Hematopoietic multipotent progenitor cell treated with erythropoietin and hydrocortisone succinate and interleukin-3 and kit ligand, for 8 days (in vitro differentiated cells): ENCODE measurements at regions not wholly inside any gene's neighbourhood (a gene's known extent, or its start where the extent isn't known, plus 50 kb on each side); places are given as distances from the start of the nearest gene placed in this dataset.
"Not testable (repeated sequence)": the region's sequence is repeated elsewhere in the genome, so short reads cannot be mapped to it uniquely, and the experiment has no call there.

Experiments used
- DNase-seq: peaks from one replicate; pipeline ENCODE4 v3.0.0-alpha.2; 2015

DNA sequence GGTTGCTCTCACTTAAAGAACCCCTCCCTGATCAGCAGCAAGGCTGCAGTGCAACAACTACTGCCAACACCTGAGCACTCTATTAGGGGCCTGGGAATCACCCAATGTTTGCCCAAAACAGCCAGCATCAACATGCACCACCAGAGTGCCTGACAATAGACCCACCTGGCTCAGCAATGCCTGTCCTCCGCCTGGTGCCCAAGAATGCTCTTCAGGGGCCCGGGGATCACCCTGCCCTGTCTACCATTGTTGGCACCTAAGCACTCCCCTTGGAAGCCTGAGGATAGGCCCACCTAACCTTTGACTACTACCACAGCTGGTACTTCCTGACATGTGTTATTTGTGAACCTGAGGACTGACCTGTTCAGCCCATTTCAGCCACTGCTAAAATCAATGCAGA lies 1363.1 kb upstream of the PRR20A start:
- DNase-seq = no peak

DNA sequence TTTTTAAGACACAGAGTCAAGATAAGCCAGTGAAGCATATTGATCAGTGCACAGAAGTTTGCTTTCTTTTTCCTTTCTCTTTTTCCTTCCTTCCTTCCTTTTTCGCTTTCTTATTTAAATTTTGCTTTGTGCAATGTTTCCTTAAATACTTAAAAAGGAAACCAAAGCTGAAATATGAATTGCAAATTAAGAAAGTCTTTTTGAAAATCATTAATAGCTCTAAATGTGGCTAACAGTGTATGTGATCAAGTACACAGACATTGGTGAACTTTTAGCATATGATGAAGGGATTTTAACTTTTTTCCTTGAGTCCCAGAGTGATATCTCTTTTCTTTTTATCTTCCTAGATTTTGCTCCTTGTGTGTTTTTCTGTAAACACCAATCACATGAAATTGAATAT lies 1356.9 kb upstream of the PRR20A start:
- no peak for DNase-seq

DNA sequence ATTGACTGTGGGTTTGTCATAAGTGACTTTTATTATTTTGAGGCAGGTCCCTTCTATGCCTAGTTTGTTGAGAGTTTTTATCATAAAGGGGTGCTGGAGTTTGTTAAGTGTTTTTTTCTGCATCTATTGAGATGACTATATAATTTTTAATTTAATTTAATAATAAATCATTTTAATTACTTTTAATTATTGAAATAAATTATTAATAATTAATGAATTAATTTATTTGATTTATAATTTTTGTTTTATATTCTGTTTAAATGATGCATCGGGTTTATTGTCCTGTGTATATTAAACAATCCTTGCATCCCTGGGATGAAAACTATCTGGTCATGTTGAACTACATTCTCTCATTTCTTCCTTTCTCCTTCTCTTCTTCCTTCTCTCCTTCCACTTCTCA lies 1352.2 kb upstream of the PRR20A start:
- DNase-seq = no peak

DNA sequence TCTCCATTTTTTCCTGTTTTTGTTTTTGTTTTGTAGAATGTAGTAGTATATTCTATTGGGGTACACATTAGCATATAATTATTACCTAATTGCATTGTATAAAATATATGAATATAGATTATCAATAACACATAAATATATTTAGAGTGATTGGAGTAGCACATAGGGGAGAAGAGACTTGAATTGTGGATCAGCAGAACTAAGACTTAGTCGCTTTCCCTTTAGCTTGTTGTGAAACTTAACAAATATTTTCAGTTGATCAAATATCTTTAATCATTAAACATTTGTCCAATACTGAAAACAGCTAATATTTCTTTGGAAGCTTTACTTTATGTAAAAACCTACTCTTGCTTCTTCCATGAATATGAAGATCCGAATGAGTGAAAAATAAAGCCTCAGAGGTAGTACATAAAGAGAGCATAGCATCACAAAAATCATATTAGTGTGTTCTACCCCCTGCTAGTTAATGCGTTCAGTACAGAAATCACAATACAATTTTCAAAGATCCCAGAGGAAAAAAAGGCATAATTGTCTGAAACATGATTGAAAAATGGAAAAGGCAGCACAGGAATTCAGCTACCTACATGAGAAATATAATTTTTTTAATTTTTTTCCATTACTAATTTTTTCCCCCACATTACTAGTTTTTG lies 1348.0 kb upstream of the PRR20A start:
- no peak for DNase-seq

DNA sequence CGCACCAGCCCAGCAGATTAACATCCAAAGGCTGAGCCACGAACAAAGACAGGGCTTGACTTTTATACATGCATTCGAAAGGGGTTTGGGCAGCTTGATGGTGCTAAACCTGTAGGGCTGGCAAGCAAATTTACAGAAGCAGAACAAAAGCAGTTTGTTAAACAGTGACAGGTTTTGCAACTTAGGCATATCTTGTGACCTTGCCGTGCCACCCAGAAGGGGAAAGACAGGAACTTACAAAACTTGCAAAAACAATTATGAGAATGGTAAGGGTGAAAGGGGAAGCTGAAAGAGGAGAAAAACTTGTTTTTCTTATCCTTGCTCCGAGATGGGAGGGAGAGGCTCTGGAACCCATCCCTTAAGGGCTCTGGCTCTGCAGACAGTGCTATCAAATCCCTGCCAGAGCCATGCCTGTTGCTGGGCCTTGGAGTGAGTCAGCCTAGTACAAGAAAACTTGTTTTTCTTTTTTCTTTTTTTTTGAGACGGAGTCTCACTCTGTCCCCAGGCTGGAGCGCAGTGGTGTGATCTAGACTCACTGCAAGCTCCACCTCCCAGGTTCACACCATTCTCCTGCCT lies 1325.2 kb upstream of the PRR20A start:
- DNase-seq = no peak

DNA sequence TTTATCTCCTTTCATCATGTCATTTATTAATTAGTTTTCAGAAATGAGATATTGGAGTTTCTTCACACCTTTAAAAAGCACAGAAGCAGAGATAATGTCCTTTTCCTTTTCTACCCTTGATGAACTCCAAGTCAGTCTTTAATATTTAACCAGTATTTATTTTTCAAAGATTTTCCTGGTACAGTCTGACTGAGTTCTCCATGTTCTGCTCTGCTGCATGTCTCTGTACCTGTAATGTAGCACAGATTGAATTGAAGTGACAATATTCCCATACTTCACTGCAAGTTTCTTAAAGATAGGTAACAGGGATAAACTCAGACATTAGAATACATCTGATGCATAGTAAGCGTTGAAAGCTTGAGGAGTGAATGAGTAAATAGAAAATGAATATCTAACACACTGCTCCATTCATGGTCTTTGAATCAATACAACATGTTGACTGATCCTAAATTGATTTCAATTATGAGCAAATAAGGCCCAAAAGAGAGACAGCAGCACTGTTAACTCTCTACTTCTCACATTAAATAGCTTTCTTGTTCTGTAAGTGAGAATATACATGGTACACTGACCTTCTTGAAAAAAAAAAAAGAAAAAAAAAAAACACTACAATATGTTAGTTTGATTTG lies 1323.6 kb upstream of the PRR20A start:
- DNase-seq = no peak

DNA sequence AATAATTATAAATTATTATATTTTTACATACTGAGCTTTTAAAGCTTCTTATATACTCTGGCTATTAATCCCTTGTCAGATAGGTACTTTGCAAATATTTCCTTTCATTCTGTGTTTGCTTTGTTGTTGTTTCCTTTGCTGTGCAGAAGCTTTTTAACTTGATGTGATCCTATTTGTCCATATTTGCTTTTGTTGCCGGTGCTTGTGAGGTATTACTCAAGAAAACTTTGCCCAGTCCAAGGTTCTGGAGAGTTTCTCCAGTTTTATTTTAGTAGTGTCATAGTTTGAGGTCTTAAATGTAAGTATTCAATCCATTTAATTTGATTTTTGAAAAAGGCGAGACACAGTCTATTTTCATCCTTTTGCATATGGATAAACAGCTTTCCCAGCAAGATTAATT lies 1319.9 kb upstream of the PRR20A start:
- DNase-seq = no peak

DNA sequence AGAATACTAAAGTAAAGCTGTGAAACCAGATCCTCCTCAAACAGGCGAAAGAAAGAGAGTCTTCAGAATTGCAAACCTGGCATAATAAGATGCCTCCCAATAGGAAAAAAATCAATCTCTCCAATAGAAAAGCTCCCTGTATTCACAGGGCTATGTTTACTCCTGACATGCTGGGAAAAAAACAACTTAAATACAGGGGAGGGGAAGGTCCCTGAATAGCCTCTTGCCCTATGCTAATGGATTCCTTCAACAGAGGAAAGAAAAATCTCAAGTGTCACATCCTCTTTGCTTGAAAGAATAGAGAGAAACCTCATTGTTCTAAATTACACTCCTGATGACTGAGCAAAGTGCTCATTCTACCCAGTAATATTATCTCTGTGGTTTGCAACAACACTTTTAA lies 1271.1 kb upstream of the PRR20A start:
- no peak for DNase-seq

DNA sequence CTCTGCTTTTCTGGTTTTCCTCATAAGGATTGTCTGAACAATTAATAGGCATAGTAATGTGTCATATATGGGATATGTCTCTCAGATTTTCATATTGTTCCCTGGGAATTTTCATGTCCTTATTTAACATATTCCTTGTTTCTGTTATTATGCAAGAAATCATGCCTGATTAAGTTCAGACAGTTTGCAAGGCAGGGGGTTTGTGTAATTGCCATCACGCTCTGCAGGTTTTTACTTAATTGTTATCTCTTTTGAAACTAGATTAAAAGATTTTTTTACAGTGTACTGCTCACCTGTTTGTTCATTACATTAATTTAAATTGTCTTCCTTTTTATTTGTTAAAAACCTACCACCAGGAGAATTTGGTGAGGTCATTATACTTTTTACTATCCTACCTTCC lies 1253.2 kb upstream of the PRR20A start:
- no peak for DNase-seq

DNA sequence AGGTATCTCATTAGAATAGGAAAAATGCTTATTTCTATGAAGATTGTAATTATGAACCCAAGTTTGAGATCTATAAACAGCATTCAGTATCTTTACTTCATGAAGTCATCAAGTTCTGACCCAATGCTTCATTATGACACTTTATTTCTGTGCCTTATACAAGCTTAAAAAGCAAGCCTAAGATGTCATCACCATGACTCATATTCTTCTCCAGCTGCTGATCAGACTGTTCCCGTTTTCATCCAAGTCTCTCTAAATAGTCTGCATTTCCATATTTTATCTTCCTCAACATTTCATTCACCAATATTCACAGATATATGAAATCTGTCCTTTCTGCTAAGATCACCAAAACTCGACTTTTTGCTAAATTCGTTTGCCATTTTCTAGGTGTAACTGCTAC lies 1247.2 kb upstream of the PRR20A start:
- no peak for DNase-seq

DNA sequence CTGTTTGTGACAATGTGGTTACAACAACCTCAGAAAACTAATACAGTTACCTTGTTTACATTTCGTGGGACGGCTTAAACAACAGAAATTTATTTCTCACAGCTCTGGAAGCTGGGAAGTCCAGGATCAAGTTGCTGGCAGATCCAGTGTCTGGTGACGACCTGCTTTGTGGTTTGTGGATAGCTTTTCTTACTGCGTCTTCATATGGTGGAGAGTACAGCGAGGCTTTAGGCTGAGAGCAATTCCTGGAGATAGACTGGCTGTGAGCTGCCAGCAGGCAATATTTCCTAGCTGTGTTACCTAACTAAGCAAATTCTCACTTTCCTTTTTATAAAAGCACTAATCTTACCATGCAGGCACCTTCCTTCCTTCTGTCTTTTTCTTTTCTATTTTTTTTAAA lies 1203.5 kb upstream of the PRR20A start:
- DNase-seq = no peak

DNA sequence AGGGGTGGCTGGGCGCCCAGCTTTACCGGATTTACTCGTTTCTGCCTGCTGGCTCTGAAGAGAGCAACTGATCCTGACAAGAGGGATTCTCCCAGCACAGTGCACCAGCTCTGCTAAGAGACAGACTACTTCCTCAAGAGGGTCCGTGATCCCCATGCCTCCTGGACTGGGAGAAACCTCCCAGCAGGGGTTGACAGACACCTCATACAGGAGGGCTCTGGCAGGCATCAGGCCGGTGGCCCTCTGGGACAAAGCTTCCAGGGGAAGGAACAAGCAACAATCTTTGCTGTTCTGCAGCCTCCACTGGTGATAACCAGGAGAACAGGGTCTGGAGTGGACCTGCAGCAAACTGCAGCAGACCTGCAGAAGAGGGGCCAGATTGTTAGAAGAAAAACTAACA lies 1192.5 kb upstream of the PRR20A start:
- no peak for DNase-seq

DNA sequence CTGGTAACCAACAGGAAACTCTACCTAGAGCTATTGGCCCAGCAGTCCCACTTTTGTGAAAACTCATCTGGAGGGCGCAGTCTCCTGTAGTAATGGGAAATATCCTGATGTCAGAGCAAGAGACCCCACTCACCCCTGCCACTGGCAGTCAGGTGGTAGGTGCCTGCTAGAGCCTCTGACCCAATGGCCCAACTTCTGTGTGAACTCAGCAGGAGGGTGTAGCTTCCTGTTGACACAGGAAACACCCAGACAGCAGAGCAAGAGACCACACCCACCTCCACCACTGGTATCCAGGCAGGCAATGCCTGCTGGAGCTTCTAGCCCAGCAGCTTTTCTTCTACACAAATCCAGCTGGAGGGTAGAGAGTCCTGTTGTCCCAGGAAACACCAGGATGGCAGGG lies 1176.8 kb upstream of the PRR20A start:
- no peak for DNase-seq

DNA sequence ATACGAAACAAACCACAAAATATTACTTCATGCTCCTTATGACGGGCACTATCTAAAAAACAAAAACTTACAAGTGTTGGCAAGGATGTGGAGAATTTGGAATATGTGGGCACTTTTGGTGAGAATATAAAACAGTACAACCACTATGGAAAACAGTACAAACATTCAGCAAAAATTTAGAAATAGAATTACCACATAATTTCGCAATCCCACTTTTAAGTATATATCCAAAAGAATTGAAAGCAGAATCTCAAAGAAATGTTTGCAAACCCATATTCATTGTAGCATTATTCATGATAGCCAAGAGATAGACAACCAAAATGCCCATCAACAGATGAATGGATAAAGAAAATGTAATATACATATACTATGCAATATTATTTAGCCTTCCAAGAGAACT lies 1173.7 kb upstream of the PRR20A start:
- no peak for DNase-seq

DNA sequence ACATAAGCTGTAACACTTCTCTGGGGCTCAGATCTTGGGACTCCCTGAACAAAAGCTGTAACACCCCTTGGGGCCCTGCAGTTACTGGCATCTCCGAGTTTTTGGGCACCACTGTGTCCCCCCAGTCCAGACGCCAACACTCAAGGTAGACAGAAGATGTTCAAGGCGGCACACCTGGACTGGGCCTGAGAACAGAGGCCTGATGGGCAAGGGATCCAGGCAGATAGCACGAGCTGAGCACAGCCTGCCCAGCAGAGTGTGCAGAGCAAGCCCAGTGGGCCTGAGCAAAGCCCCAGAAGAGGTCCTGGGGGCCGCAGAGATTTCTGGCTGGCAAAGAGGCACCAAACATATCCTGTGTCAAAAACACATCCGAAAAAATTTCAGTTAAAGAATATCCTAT lies 1163.3 kb upstream of the PRR20A start:
- DNase-seq = no peak

DNA sequence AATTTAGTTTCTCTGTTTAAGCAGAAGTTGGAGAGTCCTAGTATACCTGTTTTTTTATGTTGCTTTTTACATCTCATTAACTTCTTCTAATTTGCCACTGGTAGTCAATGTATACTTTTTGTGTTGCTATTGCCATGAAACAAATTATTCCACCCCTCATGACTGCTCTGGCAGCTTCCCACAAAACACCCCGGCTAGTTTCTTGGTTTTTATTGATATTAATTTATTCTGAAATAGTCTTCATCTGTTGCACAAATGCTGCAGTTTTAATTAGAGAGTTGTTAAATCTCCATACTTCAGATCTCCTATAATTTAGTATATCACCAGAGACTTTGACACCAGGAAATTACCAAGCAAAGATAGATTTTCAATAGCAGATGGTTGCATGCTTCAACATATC lies 1159.3 kb upstream of the PRR20A start:
- no peak for DNase-seq

DNA sequence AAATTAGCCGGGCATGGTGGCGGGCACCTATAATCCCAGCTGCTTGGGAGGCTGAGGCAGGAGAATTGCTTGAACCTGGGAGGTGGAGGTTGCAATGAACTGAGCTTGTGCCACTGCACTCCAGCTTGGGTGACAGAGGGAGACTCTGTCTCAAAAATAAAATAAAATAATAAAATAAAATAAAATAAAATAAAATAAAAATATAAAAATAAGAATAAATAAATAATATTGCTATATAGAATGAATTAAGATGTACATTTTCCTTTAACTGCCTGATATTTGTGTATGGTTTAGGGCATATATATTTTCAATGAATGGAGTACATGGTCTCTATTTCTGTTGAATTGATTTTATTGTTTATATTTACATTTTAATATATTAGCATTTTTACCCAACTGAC lies 1156.7 kb upstream of the PRR20A start:
- DNase-seq = not testable (repeated sequence)

DNA sequence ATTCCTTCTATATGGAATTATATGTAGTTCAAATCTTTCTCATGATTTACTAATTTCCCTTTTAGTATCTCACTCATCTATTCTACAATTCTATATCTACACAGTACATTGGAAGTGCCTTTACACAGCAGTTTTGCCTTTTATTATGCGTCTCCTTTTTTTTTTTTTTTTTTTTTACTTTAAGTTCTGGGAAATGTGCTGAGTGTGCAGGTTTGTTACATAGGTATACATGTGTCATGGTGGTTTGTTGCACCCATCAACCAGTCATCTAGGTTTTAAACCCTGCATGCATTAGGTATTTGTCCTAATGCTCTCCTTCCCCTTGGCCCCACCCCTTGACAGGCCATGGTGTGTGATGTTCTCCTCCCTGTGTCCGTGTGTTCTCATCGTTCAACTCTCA lies 1150.1 kb upstream of the PRR20A start:
- no peak for DNase-seq

DNA sequence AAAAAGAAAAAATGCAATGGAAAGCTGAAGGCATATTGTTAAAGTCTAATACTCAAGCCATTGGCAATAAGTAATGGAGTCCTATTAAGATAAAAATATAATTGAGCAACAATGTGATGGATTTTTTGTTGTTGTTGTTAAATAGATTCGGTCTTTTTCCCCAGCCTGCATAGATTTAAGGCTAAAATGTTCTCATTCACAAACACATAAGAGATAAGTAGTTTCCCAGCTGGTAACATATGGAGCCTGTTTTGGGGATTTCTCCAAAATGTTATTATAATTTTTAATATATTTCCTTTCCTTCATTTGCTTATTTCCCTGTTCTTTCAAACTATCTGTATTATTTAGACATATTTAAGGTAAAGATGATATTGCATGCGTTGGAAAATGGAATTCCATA lies 1149.1 kb upstream of the PRR20A start:
- no peak for DNase-seq

DNA sequence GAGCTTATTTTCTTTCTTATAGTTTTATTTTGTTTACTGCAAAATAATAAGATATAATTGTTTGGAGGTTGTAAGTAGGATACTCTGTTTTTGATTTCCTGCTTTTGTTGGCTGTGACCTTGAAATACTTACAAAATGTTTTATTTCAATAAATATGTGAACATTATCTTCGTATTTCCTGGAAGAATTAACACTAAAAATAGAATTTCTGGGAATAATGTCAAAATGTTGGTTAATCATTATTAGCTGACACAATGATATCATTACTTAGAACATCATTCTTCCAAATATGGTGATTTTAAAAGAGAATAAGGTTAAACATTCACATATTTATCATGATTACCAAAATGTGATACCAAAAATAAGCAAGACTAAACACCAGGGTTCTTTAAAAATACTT lies 1148.6 kb upstream of the PRR20A start:
- DNase-seq = no peak

DNA sequence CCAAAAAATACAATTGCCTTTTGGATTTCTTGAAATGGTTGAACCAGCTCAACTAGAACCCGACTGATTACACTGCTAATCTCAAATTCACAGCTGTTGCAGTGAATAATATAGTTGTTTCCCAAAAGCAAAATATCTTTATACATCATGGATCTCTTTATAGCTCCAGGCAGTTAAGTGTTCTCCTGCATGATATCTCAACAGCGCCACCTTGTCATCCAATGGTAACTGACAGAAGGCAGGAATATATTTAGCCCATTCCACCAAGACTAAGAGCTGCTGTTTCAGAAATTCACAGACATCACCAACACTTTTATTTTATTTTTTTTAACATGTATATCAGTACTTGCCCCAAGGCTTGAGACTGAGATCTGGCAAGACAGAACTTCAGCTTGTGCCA lies 1141.0 kb upstream of the PRR20A start:
- DNase-seq = no peak

DNA sequence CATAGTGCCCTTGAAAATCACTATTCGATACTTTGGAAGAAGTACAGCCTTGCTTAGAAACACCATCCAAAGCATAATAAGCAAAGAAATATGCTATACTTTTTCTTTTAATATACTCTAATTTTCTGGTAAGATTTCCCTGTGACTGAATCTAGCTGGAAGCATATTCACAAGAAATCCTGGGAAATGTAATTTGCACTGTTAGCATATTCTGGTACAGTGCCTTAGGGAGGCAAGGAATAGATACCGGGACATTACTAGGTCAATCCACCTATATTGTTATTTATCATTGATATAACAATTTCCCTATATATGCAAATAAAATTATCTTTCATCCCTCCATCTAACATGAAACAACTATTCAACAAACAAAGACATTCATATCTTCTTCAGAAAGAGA lies 1131.3 kb upstream of the PRR20A start:
- DNase-seq = no peak

DNA sequence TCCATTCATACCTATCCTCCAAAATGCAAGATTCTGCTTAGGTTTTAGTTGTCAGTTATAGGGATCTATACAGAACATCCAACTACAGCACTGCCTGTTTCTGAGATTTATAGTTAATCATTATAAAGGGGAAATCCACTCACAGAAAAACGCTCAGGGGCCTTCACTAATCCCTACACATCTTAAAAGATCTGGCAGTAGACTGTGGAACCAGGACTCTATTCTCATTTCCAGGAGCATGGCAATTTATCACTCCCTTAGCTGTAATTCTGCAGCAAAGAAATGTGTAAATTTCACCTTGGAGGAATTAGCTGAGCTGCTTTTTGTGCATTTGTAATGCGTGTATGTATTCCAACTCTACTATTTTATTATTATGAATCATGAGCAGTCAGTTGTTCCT lies 1128.1 kb upstream of the PRR20A start:
- DNase-seq = no peak

DNA sequence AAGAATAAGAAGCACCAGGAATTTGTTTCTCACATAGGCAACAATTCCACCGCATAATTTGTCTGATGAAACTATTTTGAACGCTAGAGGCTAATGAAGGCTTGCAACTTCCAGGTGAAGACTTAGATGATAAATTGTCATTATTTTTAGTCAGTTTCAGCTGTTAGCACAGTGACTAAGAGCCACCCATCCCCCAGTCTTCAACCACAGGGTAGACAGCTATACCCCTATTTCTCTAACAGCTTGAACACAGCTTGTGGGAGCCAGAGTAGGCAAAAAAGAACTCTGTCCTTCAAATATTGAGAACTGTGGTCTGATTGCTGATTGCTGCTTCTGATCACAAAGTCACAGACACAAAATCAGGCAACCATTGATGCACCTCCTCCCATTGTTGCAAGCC lies 1124.8 kb upstream of the PRR20A start:
- DNase-seq = no peak

DNA sequence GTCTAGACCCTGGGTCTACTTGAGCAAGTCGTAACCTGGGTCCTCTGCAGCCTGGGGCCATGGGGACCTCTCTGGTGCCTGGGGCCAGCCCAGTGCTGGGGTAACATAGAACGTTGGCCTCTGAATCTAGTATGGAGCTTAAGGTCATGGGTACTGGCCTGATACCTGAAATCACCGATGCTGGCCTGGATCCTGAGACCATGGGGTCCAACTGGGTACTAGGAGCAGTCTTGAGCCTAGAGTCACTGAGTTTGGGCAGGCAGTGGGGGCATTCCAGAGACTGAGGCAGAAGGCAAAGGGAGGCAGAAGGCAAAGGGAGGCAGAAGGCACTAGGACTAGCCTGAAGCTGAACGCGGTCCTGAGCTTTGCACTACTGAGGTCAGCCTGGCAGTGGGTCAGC lies 1121.1 kb upstream of the PRR20A start:
- no peak for DNase-seq
